GM21619 (cell line): ENCODE measurements at regions not wholly inside any gene's neighbourhood (a gene's known extent, or its start where the extent isn't known, plus 50 kb on each side); places are given as distances from the start of the nearest gene placed in this dataset.
A peak's percentile ranks its signal among the peaks of the same experiment; 100 is the strongest.

Experiments used
- ATAC-seq: cut with Tn5 transposase; IDR thresholded peaks from one replicate; pipeline ENCODE4 v1.9.1; 2021; ENCODE audit not compliant: unreplicated experiment

DNA sequence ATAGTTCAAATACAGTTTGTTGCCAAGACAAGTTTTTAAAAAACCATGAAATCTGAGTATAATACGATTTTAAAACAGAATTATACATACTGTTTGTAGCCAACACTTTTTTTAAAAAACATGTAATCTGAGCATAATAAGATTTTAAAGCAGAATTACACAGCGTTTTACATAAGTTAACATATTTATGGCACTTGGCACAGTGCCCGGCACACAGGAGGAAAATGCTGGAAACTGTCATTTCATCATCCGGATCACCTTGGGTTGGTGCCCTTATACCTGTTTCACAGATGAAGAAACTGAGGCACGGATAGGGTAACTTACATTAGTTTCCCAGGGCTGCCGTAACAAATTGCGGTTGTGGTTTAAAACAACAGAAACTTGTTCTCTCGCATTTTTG, 193.0 kb downstream of the BMP7 start:
- ATAC-seq: no peak

DNA sequence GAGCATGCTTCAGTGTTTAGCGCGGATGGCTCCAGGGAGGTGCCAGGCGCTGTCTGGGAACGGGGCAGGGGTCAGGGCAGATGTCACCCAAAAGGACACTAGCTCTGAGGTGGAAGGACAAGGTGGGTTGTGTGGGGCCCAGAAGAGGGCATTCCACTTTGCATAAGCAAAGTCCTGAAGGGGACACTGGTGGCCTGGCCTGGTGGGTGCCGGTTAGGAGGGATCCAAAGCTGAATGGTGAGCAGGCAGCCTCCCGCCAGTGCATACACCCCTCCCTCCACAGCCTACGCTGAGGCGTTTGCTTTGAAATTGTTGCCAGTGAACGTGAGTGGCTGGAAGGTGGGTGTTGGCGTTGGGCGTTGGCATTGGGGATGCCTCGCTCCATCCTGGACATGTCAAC, 192.1 kb downstream of the BMP7 start:
- ATAC-seq: no peak

DNA sequence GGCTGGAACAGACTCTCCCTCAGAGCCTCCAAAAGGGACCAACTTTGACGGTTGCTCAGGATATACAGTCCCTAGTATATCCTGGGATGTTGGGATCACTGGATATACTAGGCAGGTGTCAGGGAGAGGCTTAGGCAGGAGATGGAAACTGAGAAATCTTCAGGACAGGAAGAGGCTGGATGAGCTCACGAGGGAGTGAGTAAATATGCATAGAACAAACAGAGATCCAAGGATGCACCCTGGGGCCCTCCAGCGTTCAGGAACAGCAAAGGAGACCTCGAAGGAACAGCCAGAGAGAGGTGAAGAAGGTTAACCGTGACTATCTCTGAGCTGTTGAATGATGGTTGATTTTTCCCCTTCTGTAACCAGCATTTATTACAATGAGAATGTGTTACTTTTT, 191.3 kb downstream of the BMP7 start:
- ATAC-seq: no peak

DNA sequence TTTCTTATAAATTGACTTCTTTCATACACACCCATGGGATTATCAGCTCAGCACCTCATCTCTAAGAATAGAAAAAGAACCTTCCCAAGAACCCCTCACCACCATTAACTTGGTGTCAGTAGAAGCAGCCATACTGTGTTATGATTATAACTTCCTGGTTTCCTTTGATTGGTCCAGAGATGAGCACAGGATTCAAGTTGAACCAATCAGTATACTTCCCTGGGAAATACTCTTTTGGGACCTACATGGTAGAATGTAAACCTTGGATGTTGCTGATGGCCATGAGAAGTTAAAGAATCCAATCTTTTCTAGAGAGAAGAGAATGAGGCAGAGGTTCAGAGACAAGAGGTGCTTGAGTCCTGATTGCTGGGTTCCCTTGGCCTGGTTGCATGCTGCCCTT, 190.8 kb downstream of the BMP7 start:
- ATAC-seq: no peak

DNA sequence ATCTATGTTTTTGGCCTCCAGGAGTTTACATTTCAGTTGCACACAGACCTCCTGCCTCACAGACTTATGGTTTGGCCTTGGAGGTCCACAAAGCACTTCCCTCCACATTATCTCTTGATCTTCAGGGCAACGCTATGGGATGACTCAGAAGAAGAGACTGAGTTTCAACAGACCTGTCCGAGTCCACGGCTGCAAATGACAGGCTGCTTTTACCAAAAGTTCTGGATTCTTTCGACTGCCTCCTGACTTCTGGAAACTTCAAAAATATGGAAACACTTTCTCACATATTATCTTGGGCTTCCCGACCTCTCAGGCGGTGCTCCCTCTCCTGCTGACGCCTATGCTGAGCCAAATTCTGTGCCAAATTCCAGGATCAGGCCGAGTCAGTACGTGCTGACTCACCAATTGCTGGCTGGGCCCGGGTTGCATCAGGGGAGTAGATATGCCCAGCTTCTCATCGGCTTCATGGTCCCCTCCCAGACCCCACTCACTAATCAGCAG, 190.2 kb downstream of the BMP7 start:
- no peak for ATAC-seq

DNA sequence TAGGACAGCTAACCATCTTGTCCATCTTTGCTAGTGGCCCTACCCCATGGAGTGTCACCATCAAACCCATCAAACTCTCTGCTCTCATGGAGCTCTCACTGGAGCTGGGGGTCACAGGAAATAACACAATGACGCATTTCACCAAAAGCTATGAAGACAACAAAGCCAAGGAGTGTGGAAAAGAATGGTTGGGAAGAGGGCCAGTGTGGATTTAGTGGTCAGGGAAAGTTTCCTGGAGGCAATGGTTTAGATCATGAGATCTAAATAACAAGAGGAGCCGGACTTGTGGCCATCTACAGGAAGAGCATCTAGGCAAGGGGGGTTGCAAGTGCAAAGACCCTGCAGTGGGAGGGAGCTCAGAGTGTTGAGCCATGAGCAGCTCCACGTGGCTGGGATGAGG, 189.5 kb downstream of the BMP7 start:
- no peak for ATAC-seq

DNA sequence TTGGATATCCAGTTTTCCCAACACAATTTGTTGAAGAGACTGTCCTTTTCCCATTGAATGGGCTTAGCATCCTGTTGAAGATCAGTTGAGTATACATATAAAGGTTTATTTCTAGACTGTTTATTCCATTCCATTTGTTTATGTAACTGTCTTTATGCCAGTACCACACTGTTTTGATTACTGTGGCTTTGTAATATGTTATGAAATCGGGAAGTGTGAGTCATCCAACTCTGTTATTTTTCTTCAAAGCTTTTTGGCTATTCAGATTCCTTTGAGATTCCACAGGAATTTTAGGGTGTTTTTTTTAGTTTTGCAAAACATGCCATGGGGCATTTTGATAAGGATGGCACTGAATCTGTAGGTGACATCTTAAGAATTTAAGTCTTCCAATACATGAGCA, 188.3 kb downstream of the BMP7 start:
- no peak for ATAC-seq

DNA sequence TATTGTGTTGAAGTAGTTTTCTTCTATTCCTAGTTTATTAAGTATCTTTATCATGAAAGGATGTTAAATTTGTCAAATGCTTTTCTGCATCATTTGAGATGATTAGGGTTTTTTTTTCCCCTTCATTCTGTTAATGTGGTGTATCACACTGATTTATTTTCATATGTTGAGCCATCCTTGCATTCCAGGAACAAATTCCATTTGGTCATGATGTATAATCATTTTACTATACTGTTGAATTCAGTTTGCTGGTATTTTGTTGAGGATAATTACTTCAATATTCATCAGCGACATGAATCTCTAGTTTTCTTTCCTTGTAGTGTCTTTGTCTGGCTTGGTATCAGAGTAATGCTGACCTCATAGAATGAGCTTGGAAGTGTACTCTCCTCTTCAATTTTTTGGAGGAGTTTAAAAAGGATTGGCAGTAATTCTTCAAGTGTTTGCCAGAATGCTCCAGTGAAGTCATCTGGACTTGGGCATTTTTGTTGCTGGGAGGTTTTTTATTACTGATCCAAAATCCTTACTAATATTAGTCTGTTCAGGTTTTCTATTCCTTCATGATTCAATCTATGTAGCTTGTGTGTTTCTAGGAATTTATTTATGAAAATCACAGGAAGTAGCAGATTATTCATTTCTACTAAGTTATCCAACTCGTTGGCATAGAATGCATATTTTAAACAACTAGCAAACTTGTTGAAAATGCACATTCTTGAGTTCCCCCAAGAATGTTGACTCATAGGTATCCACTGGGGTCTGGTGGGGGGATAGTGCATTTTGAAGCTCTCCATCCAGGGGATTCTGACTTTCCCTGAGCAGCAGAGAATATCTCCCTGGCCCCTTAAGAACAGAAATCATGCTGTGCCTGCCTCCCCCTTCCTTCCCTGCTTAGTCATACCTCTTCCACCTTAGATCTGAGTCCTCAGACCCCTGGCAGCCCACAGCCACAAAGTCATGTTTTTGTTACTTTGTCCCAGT, 187.1 kb downstream of the BMP7 start:
- ATAC-seq: no peak

DNA sequence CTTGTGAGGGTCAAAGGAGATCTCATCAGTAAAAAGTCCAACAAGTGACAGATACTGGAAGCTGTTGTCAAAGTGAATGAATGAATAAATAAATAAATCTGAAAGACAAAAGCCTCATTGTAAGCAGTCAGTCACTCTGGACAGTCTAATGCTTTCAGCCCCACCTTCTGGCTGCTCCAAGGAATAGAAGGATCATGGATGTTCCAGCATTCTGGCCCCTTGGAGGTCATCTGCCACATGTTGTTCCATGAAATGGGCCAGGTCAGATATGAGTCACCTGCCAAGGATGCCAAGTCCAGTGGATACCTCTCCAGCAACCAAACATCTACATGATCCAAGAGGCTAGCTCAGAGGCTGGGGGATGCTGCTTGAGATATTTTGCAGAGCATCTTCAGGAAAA, 185.6 kb downstream of the BMP7 start:
- ATAC-seq: no peak

DNA sequence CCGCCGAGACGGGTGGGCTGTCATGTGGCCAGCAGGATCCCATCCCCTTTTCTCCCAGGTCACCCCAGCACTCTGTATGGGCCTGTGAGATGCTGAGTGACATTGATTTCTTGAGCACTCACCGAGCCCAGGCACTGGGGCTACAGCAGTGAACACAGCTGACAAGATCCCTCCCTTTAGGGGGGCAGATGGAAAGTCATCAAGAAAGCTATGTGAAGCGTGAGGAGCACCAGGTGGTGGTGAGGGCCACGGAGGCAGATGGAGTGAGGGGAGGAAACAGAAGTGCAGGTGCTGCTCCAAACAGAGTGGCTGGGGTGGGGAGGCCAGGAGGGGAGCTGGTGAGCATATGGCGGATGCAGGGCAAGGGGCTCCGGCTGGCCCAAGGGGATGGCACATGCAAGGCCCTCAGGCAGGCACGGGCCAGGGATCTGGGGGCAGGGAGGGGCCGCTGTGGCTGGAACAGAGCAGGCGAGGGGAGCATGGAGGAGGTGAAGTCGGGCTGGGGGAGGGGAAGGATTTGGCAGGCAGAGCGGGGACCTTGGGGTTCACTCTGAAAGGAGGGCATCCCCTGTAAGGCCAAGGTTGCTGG, 184.0 kb downstream of the BMP7 start:
- no peak for ATAC-seq

DNA sequence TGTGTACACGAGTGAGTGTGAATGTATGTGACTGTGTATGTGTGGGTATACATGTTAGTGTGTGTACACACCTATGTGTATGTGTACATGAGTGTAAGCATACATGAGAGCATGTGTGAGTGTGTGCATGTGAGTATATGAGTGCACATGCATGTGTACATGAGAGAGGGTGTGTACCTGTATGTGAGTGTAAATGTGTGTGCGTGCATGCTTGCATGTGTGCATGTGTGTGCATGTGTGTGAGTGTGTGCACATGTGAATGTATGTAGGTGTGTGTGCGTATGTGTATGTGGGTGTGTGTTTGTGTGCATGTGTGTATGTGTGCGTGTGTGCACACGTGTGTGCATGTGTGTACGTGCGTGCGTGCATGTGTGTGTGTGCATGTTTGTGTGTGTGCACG, 183.4 kb downstream of the BMP7 start:
- ATAC-seq: no peak

DNA sequence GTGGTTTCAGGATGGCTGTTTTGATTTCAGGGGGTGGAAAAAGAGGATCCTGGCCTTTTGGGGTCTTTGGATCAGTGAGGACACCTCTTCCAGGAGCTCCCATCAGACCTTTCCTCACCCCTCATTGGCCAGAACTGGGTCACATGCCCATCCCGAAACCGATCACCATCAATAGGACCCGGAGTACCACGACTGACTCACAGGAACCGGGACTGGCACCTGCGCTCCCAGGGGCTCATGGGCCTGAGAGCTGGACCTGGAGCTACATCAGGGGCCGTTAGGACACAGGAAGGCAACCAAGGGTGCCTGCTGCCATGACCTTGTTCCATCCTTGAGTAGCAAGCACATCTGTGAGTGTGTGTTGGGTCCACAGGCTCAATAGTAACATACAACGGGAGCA, 180.4 kb downstream of the BMP7 start:
- no peak for ATAC-seq

DNA sequence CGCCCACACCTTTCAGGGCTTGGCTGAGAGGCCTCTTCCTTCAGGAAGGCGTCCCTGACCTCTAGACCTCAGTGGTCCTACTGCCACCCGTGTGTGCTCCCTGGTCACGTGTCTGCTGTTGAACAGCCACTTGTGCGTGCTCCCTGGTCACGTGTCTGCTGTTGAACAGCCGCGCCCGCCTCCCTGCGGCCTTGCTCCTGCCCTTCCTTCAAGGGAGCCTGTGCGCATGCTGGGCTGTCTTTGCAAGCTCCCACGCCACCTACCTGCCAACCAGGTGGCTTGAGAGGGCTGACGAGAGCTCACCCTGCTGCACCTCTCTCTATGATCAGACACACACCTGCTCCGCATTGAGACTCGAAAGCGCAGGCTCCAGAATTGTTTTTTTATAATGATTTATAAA, 179.3 kb downstream of the BMP7 start:
- ATAC-seq: no peak

DNA sequence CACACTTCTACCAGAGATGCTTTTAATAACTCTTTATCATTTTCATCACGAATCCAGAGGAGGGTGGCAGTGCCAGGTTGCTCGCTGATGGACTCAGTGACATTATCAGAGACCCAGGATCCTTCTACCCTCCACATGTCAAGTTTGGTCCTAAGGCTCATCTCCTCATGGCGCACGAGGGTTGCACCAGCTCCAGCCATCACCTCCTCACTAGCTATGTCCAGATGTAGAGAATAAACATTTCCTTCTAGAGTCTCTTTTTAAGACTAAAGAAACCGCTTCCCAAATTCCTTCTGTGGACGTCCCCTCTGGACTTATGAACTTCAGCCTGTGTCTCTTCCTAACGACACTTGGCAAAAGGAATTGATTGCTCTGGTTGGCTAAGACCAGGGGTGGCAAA, 178.7 kb downstream of the BMP7 start:
- ATAC-seq: no peak

DNA sequence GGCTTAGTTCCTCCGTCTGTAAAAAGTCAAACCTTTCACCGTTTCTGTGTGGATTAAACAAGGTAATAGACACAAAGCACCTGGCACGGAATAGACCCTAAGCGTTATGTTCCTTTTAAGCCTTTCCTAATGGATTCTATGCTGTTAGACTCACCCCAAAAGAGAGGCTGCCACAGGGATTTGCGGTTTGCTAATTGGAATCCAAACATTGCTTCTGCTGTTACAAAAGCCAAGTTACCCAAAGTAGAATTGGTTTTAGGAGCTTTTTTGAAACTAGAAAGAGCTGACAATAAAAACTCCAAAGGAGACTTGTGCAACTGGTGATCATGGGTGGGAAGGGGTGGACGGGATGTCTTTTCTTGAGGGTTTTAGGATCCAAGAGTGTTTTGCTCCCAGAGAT, 178.0 kb downstream of the BMP7 start:
- ATAC-seq: no peak

DNA sequence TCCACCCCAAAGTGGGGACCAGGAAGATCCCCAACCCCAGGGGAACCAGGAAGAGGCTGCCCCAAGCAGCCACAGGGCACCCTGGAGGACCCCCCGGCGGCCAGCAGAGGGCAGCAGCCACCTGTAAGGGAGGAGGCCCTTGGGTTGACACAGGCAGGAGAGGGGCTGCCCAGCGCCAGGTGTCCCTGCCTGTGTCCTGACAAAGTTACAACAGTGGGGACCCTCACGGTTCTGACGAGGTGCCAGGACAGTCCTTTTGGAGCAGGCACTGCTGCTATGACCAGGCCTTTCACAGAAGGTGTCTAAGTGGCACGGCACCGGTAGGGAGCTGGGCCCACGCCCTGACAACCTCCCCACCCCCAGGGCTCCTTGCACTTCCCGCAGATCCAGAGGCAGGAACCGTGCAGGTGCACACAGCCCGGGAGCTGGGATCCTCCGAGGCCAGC, 176.7 kb downstream of the BMP7 start:
- ATAC-seq: peak; percentile 72

DNA sequence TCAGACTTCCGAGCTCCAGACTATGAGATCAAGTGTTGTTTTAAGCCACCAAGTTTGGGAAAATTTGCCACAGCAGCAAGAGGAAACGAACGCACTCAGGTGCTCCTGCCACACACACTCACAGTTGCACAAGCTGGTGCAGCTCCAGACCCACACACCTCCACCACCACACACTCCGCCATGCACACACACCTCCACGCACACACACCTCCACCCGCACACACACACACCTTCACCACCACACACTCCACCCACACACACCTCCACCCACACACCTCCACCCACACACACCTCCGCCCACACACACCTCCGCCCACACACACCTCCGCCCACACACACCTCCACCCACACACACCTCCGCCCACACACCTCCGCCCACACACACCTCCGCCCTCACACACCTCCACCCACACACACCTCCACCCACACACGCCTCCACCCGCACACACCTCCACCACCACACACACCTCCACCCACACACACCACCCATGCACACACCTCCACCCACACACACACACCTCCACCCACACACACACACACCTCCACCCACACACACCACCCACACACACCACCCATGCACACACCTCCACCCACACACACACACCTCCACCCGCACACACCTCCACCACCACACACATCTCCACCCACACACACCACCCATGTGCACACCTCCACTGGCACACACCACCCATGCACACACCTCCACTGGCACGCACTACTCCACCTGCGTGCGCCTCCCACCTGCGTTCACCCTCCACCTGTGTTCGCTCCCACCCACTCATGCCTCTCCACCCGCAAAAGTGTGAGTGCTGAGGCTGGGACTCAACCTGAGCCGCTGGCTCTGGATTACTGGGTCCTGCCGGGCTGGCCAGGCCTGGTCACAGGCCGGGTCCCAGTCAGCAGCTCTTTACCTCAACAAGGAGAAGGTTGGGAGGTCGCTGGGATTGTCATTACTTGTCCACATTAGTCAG, 175.6 kb downstream of the BMP7 start:
- ATAC-seq: no peak

DNA sequence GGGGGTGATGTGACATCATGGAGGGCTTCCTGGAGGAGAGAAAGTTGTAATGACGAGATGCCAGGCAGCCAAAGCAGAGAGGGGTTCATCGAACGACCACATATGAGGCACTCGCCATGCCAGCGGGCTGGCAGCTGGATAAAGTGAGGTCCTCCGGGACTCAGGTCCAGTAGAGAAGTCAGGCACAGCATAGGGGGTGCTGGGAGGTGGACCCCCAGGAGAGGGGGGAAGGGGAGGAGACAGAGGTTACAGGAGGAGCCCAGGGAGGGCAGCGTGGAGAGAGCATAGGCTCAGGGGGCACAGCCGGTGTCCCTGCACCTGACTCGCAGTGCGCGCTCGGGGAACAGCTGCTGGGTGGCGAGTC, 174.7 kb downstream of the BMP7 start:
- no peak for ATAC-seq

DNA sequence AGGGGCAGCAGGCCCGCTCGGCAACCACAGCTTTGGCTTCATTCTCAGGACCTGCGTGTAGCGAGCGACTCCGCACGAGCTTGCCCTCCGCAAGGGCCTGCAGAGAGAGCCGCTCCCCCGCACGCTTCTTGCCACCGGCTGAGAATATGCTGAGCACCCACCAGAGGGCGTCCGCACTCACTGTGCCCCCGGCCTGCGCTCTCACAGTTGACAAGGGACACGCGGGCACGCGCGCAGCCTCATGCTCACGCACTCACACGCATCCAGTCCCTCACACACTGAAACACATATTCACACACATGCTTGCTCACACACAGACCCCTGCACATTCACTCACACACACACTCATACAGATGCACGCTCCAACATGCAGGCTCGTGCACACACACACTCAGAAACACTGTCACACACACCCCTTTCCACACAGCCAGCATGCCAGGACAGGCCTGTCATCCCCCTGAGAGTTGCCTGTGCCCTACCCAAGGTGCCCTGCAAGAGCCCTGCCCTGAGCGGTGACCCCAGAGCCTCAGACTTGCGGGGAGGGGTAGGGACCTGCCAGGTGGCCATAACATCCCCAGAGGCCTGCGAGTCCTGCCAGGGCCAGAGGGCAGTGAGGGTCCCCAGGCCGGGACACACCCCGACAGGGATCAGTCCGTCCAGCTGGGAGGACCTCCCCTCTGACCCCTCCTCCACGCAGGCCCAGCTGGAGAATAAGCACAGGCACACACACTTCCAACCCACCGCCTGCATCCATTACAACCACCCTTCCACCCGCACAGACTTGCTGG, 174.1 kb downstream of the BMP7 start:
- ATAC-seq: no peak

DNA sequence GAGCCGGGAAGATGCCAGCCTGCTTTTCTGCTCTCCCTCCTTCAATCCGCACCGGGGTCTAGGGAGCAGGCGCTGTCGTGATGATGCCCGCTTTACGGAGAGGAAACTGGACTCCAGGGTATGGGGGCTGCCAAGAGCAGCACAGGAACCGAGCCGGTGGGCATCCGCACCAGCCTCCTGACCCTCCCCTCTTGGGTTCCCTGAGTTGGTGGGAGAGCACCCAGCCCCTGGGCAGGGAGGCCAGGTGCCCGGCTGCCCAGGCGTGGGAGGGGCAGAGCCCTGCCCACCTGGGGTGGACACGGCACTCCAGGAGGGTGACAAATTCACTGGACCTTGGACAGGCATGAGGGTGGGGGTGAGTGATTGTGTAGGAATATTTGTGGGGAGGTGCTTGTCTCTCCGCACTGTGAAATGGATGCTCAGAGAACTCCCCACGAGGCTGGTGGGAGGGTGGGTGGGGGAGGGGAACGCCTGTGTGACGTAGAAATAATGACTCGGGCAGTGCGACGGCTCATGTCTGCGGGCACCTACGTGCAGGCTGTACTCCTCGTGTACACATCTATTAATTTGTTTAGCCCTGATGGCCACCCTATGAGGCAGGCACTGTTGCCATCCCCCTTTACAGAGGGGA, 173.4 kb downstream of the BMP7 start:
- ATAC-seq: no peak
